C4-2B (cell line): ENCODE measurements at regions not wholly inside any gene's neighbourhood (a gene's known extent, or its start where the extent isn't known, plus 50 kb on each side); places are given as distances from the start of the nearest gene placed in this dataset.
"Not testable (repeated sequence)": the region's sequence is repeated elsewhere in the genome, so short reads cannot be mapped to it uniquely, and the experiment has no call there.

Experiments used
- H3K27ac ChIP-seq: fragments of 450-650 bp; 2 replicates; pipeline ENCODE4 v1.5.1; 2017
- ZFX ChIP-seq: fragments of 450-650 bp; IDR thresholded peaks from 2 replicates; pipeline ENCODE4 v1.6.1; 2017
- TF ChIP-seq, protein P1 (sequence below): fragments of 450-650 bp; conservative IDR thresholded peaks from 2 replicates; pipeline ENCODE4 v1.5.1; 2017; ENCODE audit warnings: mild to moderate bottlenecking

DNA sequence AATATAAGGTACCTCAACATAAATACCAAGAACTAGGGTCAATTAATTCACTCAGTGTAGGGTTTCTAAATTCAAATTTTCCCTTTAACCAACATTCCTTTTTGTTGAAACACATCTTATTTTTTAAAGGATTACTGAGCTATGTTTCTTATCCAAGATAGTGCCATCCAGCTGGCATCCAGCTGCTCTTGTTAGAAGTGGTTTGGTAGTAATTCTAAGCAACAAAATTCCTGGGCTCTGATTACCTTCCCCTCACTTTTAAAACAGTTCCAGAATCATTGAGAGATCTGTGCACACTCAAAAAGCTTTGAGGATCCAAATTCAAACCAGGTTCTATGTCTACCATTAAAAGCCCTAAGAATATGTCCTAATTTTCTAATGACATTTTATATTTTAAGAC, 583.7 kb downstream of the TRIML1 start:
- TF ChIP-seq, protein P1, sequence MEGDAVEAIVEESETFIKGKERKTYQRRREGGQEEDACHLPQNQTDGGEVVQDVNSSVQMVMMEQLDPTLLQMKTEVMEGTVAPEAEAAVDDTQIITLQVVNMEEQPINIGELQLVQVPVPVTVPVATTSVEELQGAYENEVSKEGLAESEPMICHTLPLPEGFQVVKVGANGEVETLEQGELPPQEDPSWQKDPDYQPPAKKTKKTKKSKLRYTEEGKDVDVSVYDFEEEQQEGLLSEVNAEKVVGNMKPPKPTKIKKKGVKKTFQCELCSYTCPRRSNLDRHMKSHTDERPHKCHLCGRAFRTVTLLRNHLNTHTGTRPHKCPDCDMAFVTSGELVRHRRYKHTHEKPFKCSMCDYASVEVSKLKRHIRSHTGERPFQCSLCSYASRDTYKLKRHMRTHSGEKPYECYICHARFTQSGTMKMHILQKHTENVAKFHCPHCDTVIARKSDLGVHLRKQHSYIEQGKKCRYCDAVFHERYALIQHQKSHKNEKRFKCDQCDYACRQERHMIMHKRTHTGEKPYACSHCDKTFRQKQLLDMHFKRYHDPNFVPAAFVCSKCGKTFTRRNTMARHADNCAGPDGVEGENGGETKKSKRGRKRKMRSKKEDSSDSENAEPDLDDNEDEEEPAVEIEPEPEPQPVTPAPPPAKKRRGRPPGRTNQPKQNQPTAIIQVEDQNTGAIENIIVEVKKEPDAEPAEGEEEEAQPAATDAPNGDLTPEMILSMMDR = no peak
- TF ChIP-seq ZFX = no peak
- H3K27ac ChIP-seq = no peak overlapping the region

DNA sequence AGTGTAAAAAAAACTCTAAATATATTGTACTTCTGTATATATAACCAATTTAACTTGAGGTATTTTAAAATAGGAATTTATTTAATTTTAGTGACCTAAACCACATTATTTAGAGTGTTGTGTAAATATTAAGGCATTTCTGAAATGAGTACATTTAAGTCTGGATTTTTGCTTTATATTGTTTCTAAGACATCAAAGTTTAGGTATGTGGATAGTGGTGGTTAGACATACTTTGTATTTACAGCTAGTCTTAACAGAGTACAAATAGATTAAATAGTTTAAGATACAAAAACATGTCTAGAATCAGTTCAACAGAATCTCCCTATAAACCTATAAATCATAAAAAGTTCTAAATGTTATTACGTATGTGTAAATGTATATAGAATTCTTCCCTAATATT, 588.5 kb downstream of the TRIML1 start:
- TF ChIP-seq ZFX = no peak
- TF ChIP-seq, protein P1 = no peak
- no peak overlapping the region for H3K27ac ChIP-seq

DNA sequence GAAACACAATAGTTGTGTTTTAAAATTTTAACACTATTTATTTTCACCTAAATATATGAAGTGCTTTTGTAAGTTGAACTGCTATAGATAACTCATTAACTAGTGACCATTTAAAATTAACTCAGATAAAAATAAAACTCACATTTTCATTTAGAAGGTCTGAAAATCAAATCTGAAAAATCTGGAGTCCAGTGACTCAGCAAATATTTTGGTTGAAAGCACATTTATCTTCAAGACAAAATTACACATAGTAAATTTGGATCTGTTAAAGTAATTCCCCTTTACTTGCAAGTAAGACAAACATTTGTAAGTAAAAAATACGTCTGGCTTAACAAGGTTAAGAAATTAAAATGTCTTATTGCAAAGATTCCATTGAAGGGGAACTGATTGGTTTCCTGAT, 589.1 kb downstream of the TRIML1 start:
- no peak overlapping the region for H3K27ac ChIP-seq
- TF ChIP-seq, protein P1 = no peak
- TF ChIP-seq ZFX = no peak

DNA sequence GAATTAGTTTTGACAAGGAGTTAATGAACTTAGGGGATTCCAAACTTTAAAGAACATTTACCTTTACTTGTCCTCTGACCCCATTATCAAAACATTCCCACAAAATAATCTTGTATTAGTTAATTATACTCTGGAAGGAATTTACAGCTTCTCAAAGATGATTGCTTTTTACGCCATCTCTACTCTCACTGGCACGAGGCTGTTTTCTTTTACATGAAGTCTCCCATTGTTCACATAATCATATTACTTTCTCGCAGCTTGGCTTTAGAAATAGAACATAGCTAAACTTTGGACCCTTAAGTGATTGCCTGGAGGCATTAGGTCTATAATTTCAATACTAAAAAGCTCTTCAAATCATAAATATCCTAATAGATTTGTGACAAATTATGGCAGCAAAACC, 592.9 kb downstream of the TRIML1 start:
- H3K27ac ChIP-seq = no peak overlapping the region
- TF ChIP-seq ZFX = no peak
- TF ChIP-seq, protein P1 = no peak

DNA sequence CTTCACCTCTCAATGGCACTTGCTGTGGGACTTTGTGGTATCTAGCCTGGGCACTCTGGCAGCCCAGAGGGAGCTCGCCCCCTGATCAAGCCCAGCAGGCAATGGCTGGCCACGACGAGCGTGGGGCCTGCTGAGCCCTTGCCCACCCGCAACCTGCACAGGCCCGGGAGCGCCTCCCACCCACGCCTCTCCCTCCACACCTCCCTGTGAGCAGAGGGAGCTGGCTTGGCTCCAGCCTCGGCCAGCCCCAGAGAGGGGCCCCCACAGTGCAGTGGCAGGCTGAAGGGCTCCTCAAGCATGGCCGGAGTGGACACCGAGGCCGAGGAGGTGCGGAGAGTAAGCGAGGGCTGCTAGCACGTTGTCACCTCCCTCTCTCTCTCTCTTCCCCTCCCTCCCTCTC, 595.8 kb downstream of the TRIML1 start:
- H3K27ac ChIP-seq = no peak overlapping the region
- TF ChIP-seq ZFX = no peak
- TF ChIP-seq, protein P1 = no peak

DNA sequence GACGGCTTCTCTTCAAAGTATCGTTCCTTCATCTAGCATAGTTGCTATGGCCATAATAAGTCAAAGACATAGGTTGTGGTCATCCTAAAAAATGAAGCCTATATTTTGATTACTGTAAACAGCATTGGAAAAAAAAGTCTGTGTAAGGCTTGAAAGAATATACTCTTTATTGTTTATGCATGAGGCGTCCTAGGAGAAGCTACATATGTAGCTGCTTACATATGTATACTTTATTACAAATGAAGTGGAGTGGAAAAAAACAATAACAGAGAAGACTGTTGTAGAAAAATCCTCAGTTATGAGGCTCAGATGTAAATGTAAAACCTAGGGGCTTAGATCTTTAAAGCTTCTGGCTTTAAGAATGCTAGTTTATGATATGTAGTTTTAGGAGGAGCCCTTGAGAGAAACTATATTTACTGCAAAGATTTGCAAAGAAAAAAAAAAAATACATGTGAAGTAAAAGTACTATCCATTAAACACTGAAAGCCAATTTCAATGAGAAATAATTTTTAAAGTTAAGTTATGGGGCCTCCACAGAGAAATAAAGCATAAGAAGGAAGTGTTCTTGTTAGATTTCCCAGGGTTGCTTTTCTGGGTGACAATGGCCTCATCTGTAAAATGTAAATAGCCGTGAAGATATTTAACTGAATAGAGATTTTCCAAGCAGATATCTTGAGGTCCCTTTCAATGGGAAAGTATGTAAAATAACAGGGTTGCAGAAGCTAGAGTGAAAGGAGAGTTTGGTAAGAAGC, 598.2 kb downstream of the TRIML1 start:
- H3K27ac ChIP-seq = no peak overlapping the region
- TF ChIP-seq, protein P1 = no peak
- no peak for TF ChIP-seq ZFX

DNA sequence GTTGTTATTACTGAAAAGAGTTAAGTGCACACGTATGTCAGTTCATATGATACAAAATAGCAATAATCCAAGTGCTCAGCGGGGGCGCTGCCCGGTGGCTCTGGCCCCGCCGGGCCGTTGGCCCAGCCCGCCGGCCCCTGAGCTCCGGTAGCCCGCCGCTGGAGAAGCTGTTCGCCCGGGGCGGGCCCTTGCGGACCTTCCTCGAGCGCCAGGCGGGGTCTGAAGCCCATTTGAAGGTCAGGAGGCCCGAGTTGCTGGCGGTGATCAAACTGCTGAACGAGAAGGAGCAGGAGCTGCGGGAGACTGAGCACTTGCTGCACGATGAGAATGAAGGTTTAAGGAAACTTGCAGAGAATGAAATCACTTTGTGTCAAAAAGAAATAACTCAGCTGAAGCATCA, 599.0 kb downstream of the TRIML1 start:
- not testable (repeated sequence) for H3K27ac ChIP-seq
- TF ChIP-seq, protein P1 = peak; percentile 66

DNA sequence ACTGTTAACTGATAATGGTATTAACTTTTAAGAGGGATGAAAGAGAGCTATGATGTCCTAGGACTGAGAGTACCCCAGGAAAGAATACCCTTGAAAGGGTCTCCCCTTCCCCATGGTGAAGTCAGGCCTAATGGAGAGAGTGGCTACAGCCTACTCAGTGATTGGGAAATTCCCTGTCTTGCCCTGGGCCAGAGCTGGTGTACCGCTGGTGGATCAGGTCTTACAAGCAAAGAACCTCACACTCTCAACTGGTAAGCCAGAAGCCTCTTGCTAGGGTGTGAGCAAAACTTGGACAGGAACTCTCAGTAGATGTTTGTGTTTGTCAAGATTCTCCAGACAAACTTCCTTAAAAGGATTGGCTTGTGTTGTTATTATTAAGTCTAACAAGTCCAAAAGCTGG, 600.9 kb downstream of the TRIML1 start:
- not testable (repeated sequence) for H3K27ac ChIP-seq

DNA sequence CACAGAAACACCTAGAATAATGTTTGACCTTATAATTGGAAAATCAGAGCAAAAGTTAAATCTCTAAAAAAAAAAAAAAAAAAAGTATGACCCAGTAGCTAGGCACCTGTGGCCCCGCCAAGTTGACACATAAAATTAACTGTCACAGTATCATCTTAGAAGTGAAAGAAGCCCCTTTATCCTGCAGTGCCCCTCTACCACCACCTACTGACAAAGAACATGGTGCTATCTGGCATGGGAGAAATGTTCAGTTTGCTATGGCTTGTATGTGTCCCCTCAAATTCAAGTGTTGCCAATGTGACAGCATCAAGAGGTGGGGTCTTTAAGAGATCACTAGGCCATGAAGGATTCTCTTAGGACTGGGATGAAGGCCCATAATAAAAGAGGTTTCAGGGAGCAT, 601.5 kb downstream of the TRIML1 start:
- H3K27ac ChIP-seq = not testable (repeated sequence)
